Karpas-422 (cell line): ENCODE measurements at regions not wholly inside any gene's neighbourhood (a gene's known extent, or its start where the extent isn't known, plus 50 kb on each side); places are given as distances from the start of the nearest gene placed in this dataset.
A peak's percentile ranks its signal among the peaks of the same experiment; 100 is the strongest.

Source experiments
- DNase-seq: peaks from one replicate; pipeline ENCODE4 v3.0.0-alpha.2; 2015
- H2AFZ ChIP-seq: fragments of 200-600 bp; sonication (generic); 2 replicates; pipeline ENCODE4 v1.6.1; 2014; ENCODE audit warnings: antibody characterized with exemption, low read length, mixed read lengths
- H3K27ac ChIP-seq: fragments of 200-600 bp; sonication (generic); 2 replicates; pipeline ENCODE4 v1.5.1; 2014; ENCODE audit warnings: mild to moderate bottlenecking, low read length, moderate library complexity
- H3K27me3 ChIP-seq: fragments of 200-600 bp; sonication (generic); 2 replicates; pipeline ENCODE4 v1.6.1; 2014; ENCODE audit warnings: low read length, mixed read lengths
- H3K36me3 ChIP-seq: fragments of 200-600 bp; sonication (generic); 2 replicates; pipeline ENCODE4 v1.6.1; 2014; ENCODE audit warnings: low read length, mixed read lengths; ENCODE audit not compliant: insufficient read depth
- H3K4me1 ChIP-seq: fragments of 200-600 bp; sonication (generic); 2 replicates; pipeline ENCODE4 v1.6.1; 2014; ENCODE audit warnings: mild to moderate bottlenecking, low read length, mixed read lengths
- H3K4me2 ChIP-seq: fragments of 200-600 bp; sonication (generic); 2 replicates; pipeline ENCODE4 v1.6.1; 2014; ENCODE audit warnings: low read length, low read depth, mild to moderate bottlenecking; ENCODE audit not compliant: poor library complexity, severe bottlenecking
- H3K4me3 ChIP-seq: fragments of 200-600 bp; sonication (generic); 2 replicates; pipeline ENCODE4 v1.5.1; 2014; ENCODE audit warnings: mild to moderate bottlenecking, antibody characterized with exemption, low read length, mixed read lengths
- H3K79me2 ChIP-seq: fragments of 200-600 bp; sonication (generic); 2 replicates; pipeline ENCODE4 v1.6.1; 2014; ENCODE audit warnings: mild to moderate bottlenecking, low read length, mixed read lengths
- H3K9ac ChIP-seq: fragments of 200-600 bp; sonication (generic); 2 replicates; pipeline ENCODE4 v1.6.0; 2014; ENCODE audit warnings: low read length
- H3K9me2 ChIP-seq: fragments of 200-600 bp; sonication (generic), shearing (Covaris generic); replicated peaks from 2 replicates; pipeline ENCODE4 v1.6.0; 2014; ENCODE audit warnings: mild to moderate bottlenecking, low read length, moderate library complexity; ENCODE audit not compliant: insufficient read depth
- H3K9me3 ChIP-seq: fragments of 300-700, 200-600 bp; sonication (generic); 2 replicates; pipeline ENCODE4 v1.6.1; 2014; ENCODE audit warnings: low read length, mixed read lengths
- H4K20me1 ChIP-seq: fragments of 200-600 bp; sonication (generic); 2 replicates; pipeline ENCODE4 v1.6.1; 2014; ENCODE audit warnings: mild to moderate bottlenecking, antibody characterized with exemption, low read length, low read depth; ENCODE audit not compliant: insufficient read depth

DNA sequence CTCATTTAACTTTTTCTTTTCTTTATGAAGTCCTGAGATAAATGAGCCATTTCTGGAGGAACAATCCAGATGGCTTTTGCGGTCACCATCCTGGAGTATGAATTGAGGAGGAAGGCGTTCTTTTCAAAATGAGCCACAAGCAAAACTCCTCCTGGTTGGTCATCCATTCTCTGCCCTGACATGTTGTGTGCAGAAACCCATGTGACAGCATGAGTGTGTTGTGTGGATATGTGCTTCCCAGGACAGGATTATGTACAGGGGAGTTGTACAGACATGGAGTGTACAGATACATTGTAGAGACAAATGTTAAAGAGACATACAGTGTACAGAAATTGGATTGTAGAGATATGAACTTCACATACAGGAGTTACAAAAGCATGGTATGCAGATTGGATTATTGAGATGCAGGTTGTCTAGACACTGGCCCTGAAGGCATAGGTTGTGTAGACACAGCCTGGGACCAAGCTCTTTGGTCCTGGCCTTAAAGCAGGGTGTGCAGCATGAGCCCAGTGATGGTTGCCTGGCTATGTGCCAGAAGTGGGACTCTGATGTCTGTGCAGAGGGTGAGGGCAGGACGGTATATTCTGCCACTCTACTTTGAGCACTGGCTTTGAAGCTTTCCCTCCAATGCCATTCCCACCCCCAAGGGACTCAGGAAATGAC, 178.5 kb upstream of the ZBED5 start:
- Histone ChIP-seq H3K27ac (no peak overlapping the region), H3K27me3 (no peaks in the 10 kb centered on the region), H3K79me2 (no peaks in the 10 kb centered on the region), H3K9me2 (no peaks in the 10 kb centered on the region), H3K4me2 (no peak overlapping the region), H3K9ac (no peak overlapping the region), H4K20me1 (no peaks in the 10 kb centered on the region), H3K4me3 (no peak overlapping the region), H2AFZ (no peak overlapping the region), H3K36me3 (no peaks in the 10 kb centered on the region), H3K9me3 (no peaks in the 10 kb centered on the region), H3K4me1 (no peaks in the 10 kb centered on the region)
- DNase-seq: no peak

DNA sequence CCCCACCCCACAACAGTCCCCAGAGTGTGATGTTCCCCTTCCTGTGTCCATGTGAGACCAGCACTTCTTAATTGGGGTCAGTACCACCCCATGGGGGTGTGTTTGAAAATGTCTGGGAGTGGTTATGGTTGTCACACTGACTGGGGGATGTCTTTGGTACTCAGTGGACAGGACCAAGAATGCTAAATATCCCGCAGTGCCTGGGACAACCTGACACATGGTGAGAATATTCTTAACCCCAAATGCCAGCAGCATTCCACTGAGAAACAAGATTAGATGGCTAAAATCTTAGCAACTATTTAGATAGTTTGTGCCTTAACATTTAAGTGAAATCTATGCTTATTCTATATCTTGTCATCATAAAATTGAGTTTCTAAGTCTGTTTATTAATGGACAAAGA, 177.5 kb upstream of the ZBED5 start:
- H3K9me3 ChIP-seq: no peaks in the 10 kb centered on the region
- no peak overlapping the region for H2AFZ ChIP-seq
- H3K27ac ChIP-seq: no peak overlapping the region
- H4K20me1 ChIP-seq: no peaks in the 10 kb centered on the region
- no peaks in the 10 kb centered on the region for H3K4me1 ChIP-seq
- no peaks in the 10 kb centered on the region for H3K36me3 ChIP-seq
- no peak for DNase-seq
- H3K4me3 ChIP-seq: no peak overlapping the region
- no peaks in the 10 kb centered on the region for H3K9me2 ChIP-seq
- no peak overlapping the region for H3K9ac ChIP-seq
- no peaks in the 10 kb centered on the region for H3K79me2 ChIP-seq
- no peaks in the 10 kb centered on the region for H3K27me3 ChIP-seq
- no peak overlapping the region for H3K4me2 ChIP-seq

DNA sequence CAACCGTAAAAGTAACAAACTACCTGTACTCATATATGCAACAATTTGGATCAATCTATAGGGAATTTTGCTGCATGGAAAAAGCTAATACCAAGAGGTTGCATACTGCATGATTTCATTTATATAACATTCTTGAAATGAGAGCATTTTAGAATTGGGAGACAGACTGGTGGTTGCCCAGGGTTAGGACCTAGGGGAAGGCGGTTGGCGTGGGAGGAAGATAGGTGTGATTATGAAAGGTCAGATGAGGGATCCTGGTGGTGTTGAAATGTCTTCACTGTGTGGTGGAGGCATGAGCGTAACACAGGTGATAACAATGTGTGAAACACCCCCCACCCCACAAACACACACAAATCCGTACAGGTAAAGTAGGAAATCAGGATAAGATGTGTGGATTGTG, 176.6 kb upstream of the ZBED5 start:
- Histone ChIP-seq H4K20me1 (no peaks in the 10 kb centered on the region), H3K4me1 (no peaks in the 10 kb centered on the region), H3K9ac (no peak overlapping the region), H3K36me3 (no peaks in the 10 kb centered on the region), H3K79me2 (no peaks in the 10 kb centered on the region), H3K27ac (no peak overlapping the region), H2AFZ (no peak overlapping the region), H3K9me2 (no peaks in the 10 kb centered on the region), H3K9me3 (no peaks in the 10 kb centered on the region), H3K27me3 (no peaks in the 10 kb centered on the region), H3K4me3 (no peak overlapping the region), H3K4me2 (no peak overlapping the region)
- DNase-seq: no peak

DNA sequence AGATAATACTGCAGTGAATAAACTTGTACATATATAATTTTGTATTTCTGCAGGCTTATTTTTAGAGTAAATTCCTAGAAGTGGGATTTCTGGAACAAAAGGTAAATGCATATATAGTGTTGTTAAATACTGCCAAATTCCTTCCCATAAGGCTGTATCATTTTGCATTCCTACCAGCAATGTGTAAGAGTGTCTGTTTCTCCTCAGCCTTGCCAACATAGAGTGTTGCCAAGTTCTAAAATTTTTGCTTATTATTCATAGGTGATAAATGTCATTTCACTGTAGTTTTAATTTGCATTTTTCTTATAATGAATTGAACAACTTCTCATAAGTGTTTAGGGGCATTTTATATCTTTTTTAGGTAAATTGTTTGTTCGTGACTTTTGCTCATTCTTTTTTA, 174.2 kb upstream of the ZBED5 start:
- H3K36me3 ChIP-seq: no peaks in the 10 kb centered on the region
- no peaks in the 10 kb centered on the region for H3K9me2 ChIP-seq
- H3K27me3 ChIP-seq: no peaks in the 10 kb centered on the region
- H2AFZ ChIP-seq: no peak overlapping the region
- H4K20me1 ChIP-seq: no peaks in the 10 kb centered on the region
- no peak overlapping the region for H3K4me2 ChIP-seq
- DNase-seq: no peak
- no peaks in the 10 kb centered on the region for H3K4me1 ChIP-seq
- no peak overlapping the region for H3K4me3 ChIP-seq
- H3K9ac ChIP-seq: no peak overlapping the region
- H3K79me2 ChIP-seq: no peaks in the 10 kb centered on the region
- H3K27ac ChIP-seq: no peak overlapping the region
- no peaks in the 10 kb centered on the region for H3K9me3 ChIP-seq

DNA sequence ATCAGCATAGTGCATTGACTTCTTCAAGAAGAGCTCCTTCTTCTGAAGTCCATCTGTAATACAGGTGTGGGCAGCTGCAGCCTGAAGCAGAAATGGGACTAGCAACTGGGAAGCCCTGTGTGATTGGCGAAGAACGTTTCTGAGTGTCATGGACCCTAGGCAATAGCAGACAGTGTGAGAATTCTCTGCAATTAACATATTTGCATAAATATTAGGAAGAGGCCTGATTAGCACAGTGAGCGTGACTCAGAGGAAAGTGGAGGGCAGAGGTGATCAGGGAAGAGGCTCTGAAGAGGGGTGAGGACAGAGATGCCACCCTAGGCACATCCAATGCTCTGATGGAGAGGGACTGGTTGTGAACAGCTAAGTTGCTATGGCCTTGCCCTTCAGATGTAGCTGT, 171.2 kb upstream of the ZBED5 start:
- H3K9ac ChIP-seq: no peak overlapping the region
- DNase-seq: no peak
- no peaks in the 10 kb centered on the region for H3K27me3 ChIP-seq
- no peak overlapping the region for H3K4me2 ChIP-seq
- H2AFZ ChIP-seq: no peak overlapping the region
- no peak overlapping the region for H3K4me3 ChIP-seq
- no peaks in the 10 kb centered on the region for H4K20me1 ChIP-seq
- no peaks in the 10 kb centered on the region for H3K4me1 ChIP-seq
- no peaks in the 10 kb centered on the region for H3K9me2 ChIP-seq
- no peaks in the 10 kb centered on the region for H3K79me2 ChIP-seq
- H3K9me3 ChIP-seq: no peaks in the 10 kb centered on the region
- H3K27ac ChIP-seq: no peak overlapping the region
- no peaks in the 10 kb centered on the region for H3K36me3 ChIP-seq

DNA sequence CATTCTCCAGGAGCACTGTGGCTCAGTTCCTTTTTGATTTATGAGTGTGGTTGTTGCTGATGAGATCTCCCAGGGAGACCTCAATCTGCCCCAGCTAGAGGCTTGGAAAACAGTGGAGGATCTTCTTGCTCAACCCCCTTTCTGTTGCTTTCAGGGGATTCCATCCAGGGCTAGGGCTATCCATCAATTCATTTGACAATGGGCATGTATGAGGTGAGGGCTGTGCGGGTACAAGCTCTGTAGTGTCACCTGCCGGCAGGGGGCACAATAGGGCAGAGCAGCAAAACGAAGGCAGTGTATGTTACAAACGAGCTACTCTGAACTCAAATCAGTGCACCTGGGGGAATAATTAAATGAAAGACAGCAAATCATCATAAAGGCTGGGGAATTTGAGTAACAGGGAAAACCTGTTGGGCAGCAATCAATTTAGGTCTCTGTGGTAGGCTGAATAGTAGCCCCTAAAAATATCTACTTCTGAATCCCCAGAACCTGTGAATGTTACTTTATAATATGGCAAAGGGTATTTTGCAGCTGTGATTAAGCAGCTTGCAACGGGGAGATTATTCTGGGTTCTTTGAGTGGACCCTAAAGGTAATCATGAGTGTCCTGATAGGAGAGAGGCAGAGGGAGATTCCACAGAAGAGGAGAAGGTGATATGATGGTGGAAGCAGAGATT, 170.3 kb upstream of the ZBED5 start:
- Histone ChIP-seq H3K9me2 (no peaks in the 10 kb centered on the region), H3K27me3 (no peaks in the 10 kb centered on the region), H4K20me1 (no peaks in the 10 kb centered on the region), H3K9me3 (no peaks in the 10 kb centered on the region), H3K36me3 (no peaks in the 10 kb centered on the region), H3K4me3 (no peak overlapping the region), H3K27ac (no peak overlapping the region), H3K9ac (no peak overlapping the region), H3K4me2 (no peak overlapping the region), H2AFZ (no peak overlapping the region), H3K4me1 (no peaks in the 10 kb centered on the region), H3K79me2 (no peaks in the 10 kb centered on the region)
- DNase-seq: peak; percentile 88

DNA sequence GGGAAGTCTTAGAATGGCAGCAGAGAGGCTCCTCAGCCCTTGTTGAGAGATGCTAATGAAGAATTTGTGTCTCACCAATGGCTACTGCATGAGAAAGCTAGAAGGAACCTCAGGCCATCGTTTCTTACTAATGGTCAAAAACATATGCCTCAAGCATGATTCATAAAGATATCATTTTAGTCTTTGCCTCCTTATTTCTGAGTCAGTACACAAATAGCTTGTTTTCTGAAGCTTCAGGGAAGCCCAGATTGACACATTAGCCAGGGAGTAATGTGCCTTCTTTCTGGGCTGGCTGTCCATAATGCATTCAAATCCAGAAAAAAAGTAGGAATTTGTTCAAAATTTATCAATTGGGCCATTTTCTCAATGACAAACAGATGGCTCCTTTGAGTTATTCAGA, 169.4 kb upstream of the ZBED5 start:
- H3K36me3 ChIP-seq: no peaks in the 10 kb centered on the region
- no peaks in the 10 kb centered on the region for H3K9me2 ChIP-seq
- H3K4me3 ChIP-seq: no peak overlapping the region
- H4K20me1 ChIP-seq: no peaks in the 10 kb centered on the region
- DNase-seq: no peak
- H3K27me3 ChIP-seq: no peaks in the 10 kb centered on the region
- no peak overlapping the region for H3K9ac ChIP-seq
- H3K27ac ChIP-seq: no peak overlapping the region
- no peak overlapping the region for H2AFZ ChIP-seq
- H3K4me1 ChIP-seq: no peaks in the 10 kb centered on the region
- no peaks in the 10 kb centered on the region for H3K9me3 ChIP-seq
- no peak overlapping the region for H3K4me2 ChIP-seq
- H3K79me2 ChIP-seq: no peaks in the 10 kb centered on the region

DNA sequence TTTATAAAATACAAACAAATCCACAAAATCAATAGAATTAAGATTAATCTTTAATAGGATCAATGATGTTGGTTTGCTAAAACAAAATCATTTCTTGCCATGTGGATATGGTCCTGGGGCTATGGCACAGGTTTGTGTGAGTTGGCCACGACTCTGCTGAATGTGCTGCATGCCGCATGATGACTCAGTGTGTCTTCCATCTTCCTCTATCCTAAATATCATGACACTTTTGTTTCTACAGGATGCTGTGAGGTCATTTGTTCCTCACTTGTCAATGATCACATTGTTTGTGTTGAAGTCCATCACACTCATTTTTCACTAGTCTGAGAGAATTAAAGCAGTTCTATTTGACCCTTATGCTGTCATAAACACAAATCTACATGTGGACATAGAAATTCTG, 167.2 kb upstream of the ZBED5 start:
- Histone ChIP-seq H3K9ac (no peak overlapping the region), H3K4me2 (no peak overlapping the region), H3K9me3 (no peaks in the 10 kb centered on the region), H4K20me1 (no peaks in the 10 kb centered on the region), H3K4me1 (no peaks in the 10 kb centered on the region), H3K4me3 (no peak overlapping the region), H3K36me3 (no peaks in the 10 kb centered on the region), H3K9me2 (no peaks in the 10 kb centered on the region), H2AFZ (no peak overlapping the region), H3K79me2 (no peaks in the 10 kb centered on the region), H3K27me3 (no peaks in the 10 kb centered on the region), H3K27ac (no peak overlapping the region)
- DNase-seq: no peak
